ENCODE measurements at regions not wholly inside any gene's neighbourhood (a gene's known extent, or its start where the extent isn't known, plus 50 kb on each side); places are given as distances from the start of the nearest gene placed in this dataset.

GRCh38 chr20:19926591-19926990 is 90.6 kb upstream of the NAA20 start:
- TF ChIP-seq EZH2 (IDR thresholded peaks at IDR 0.05; ENCODE audit: borderline replicate concordance, insufficient read depth, low read depth, low read length, poor library complexity, severe bottlenecking) (no peak), CTCF (IDR thresholded peaks at IDR 0.05) (no peak)
